ENCODE measurements at regions not wholly inside any gene's neighbourhood (a gene's known extent, or its start where the extent isn't known, plus 50 kb on each side); places are given as distances from the start of the nearest gene placed in this dataset.

DNA sequence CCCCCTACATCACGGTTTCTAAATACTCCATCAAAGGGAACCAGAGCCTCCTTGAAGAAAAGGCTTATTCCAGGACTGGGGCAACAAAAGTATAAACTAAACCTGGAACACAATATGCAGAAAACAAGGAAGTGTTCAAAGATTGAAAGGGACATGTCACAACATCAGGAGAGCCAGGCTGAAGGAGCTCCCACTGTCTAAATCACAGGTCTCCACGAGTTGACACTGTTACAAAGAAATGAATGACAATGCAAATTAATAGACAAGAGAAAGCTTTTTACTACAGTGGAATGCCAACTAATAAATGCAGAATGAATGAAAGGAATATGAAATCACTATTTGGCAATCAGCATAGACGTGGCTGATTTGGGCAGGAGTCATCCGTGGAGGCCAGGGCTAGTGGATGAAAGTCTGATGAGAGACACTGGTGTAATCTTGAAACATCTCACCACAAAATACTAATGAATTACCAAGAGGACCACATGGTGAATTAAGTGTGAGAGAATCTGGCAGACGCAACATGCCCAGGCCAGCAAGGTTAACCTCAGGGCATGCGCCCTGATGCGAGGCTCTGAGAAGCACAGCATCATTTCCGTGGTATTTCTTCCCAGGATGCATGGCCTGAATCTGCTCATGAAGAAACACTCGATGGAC, 123.8 kb upstream of the TJP1 start:
- DNase-seq = no peak

DNA sequence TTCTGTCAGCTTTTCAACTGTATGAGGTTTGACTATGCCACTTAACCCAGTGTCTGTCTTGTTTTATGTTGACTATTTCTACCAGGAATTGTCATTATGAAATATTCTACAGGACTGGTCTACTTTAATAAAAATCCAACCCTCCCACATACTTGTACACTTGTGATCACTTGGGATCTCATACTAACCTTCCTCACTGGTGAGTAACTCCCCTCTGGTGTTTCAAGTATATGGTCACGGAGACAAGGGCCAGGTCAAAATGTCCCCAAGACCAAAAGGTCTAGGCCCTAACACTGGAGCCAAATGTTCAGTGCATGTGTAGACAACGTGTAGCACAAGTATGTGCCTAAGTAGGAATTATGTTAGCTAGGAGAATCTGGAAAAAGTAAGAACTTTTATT, 122.7 kb upstream of the TJP1 start:
- no peak for DNase-seq

DNA sequence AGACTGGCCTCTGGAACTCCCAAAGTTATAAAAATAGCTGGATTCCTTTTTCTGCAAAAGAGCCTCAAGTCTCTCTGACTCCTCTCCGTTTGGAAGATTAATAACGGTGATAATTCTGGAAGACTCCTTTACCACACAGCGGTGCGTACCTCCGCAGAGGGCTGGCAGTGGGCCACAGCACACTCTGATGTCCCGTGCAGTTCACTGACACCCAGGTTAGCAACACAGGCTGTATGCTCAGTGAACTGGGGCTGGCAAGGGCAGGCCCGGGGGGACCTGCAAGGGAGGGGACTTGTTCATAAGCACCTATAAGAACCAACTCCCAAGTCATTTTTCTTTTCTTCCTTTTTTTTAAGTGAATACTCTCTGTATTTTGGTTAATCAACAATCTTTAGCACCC, 120.3 kb upstream of the TJP1 start:
- peak; percentile 27 for DNase-seq

DNA sequence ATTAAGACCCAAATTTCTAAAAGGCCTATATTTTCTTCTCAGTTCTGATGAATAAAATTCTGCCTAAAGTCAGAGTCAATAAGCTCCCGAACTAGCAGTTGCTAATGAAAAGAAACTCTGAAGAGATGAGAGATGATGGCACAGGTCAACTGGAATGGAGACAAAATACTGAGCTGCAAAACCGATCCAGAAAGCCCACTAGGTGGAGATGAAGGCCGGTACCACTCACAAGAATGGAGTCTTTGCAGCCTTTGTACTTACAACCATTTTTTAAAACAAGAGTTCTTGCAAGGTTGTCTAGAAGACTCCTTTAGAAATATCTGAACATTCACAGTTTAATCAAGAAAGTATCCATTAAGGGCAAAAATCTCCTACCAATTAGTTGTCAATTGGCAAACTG, 119.9 kb upstream of the TJP1 start:
- DNase-seq = peak; percentile 42

DNA sequence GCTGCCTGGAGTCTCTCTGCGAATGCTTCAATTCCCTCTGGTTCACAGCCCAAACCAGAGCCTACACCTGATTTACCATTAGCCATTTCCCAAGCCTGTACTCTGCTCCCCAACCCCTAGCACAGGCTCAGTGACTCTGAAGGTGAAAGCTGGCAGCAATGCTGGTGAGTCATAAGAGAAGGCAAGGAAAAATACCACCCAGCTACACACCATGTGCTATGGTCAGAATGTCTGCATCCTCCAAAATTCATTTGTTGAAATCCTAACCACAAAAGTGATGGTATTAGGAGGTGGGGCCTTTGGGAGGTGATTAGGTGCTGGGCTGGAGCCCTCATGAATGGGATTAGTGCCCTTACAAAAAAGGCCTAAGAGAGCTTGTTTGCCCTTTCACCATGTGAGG, 117.1 kb upstream of the TJP1 start:
- DNase-seq = no peak

DNA sequence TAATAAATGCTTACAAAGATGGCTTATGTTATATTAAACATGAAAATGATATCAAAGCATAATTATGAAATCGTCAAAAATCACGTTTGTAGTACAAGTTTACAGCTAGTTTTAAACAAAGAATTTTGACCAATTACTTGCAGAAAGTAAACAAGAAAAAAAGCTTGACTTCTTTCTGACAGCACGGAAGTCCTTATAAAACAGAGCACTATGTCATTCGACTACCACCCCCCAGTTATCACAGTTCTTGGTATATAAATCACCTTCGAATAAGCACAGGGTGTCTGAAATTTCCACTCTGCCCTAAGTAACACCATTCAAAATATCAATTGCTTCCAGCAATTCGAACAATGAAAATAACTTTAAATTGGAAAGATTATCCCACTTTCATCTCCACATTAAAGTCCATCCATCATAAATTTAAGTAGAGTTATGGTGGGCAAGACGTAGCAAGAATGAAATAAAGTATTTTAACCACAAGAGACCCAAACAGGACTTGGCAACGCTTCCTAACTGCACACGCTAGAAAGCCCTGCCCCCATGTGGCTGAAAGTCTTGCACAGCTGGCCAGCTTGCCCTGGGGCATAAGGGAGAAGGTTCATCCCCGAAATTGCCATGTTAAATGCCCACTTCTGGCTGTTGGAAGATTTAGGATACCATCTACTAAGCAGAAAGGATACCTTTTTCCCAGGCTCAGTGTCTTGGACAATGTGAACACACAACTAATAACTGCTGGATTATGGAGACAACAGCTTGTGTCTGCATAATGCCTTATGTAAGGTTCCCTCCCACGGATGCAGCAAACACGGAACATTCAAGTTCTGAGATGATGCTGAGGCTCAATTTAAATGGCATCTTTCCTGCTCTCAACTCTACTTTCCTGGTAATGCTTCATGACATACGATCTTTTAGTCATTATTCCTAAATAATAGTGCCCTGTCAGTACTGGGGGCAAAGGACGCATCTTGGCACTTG, 116.4 kb upstream of the TJP1 start:
- DNase-seq = no peak

DNA sequence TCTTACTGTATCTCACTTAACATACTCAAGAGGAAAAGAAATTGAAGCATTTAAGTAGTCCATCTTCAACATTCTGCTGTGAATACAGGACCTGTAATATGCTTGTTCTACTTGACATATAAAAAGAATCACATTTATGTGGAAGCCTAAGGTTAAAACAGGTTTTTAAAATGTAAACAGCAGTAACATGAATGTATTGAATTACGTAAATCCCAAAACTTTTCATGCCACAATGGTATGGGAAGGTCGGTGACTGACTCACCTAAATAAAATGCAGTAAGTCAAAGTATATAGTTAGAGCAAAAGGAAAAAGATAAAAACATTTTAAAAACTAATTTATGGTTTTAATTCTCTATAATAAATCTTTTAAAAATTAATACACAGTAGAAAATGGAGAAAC, 115.7 kb upstream of the TJP1 start:
- DNase-seq = no peak

DNA sequence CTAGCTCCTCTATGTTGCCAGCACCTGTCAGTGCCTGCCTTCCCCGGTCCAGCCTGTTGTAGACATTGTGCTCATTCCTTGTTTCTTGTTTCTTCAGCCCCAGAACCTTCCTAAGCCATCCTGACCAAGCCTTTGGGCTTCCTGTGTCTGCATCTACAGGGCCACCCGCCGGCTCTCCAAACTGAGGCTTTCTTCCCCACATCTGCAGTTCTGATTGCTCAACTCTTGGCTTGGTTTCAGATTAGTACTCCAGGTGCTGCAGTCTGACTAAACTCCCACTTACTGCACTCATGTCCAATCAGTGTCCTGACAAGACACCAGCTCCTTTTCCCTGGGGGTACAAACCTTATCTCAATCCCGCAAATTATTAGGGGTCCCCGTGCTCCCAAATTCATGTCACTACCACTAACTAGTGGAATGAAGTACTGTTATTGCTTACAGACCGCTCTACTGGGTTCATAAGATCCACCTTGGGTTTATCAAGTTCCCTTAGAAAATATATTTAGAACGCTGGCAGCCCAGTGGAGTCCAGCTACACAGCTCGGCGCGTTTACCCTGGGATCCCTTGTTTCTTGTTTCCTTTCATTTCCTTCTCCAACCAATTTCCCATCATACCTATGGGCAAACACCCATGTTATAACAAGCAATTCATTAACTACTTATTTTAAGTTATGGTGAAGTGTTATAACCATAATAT, 114.2 kb upstream of the TJP1 start:
- no peak for DNase-seq

DNA sequence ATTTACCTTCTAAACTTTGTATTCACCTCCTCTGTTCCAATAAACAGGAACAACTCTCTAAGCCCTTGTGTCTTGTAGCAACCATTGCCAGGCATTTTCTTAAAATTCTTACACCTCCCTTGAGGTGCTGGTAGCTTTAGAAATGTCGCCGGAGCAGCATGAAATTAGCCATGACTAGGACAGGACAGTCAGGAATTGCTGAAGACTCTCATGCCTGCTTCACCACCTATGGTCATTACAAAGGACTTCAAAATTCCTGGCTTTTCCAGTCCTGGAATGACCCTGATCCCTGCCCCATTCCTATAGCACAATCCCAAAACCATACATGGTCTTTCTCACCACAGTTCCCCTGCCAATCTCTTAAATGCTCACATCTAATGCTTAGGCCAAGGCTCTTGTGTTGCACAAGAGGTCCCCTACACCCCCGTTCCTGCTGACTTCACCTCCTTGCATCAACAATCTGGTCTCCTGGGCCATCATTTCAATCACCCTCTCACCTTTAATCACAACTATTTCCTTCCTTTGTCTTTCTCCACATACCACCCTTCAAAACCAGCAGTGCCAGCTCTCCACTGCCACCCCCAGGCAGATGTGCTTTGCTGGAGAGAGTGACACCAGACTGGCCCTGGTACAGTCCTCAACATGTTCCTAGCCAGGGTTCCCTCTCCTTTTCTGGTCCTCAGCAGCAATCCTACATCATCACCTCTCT, 113.2 kb upstream of the TJP1 start:
- DNase-seq = no peak

DNA sequence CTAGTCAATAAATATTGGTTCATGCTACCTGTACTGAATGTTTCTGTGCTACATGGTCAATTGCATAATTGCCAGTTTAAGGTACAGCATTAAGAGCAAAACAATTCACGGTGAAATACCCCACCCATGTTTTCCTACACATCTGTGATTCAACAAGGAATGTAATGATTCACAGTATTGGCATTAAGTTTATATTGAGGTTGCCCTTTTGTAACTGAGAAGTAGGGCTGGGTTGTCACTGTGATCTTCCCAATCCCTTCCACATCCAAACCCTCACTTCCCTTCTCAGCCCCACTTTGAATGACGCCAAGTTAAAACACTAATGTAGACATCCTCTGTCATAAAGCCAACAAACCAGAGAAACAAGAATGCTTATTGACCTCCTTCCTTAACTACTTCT, 112.0 kb upstream of the TJP1 start:
- no peak for DNase-seq

DNA sequence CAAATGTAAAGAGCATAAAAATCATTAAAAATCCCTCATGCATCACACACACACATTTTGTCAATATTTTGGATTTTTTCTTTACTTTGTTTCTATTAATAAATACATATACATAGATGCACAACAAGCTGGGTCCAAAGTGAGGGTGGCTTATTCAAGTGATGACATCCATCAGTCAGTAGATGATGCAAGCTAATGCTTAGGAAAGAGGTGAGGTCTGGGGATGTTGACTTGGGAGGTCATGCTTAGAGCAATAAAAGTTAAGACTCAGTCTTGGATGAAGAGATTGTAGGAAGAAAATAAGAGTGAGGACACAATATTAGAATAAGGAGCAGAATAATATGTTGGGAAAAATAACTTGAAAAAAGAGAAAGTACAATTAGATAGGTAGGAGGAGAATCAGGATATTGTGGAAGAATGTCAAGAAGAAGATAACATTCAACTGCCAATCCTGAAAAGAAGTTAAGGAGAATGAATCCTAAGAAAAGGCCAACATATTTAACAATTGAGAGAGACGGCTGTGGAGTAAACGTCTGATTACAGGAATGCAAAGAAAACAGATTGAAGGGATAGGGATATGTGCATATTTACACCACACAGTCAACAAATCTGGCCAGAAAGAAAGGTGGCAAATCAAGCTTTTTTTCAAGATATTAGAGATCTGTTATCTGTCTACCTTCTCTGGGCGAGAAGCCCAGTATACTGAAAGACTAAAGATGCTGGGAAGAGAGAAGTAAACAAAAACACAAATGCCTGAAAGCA, 111.0 kb upstream of the TJP1 start:
- no peak for DNase-seq

DNA sequence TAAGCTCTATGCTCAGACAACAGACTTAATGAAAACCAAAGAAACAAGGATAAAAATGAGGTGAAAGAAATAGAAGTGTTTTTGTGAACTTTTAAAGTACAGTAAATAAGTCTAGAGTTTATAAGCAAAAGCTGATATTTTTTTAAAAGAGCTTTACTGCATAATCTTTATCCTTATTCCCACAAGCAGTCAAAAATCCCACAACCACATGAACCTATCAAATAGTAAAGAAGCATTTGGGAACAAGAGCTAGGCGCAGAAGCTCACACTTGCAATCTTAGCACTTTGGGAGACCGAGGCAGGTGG, 103.8 kb upstream of the TJP1 start:
- no peak for DNase-seq

DNA sequence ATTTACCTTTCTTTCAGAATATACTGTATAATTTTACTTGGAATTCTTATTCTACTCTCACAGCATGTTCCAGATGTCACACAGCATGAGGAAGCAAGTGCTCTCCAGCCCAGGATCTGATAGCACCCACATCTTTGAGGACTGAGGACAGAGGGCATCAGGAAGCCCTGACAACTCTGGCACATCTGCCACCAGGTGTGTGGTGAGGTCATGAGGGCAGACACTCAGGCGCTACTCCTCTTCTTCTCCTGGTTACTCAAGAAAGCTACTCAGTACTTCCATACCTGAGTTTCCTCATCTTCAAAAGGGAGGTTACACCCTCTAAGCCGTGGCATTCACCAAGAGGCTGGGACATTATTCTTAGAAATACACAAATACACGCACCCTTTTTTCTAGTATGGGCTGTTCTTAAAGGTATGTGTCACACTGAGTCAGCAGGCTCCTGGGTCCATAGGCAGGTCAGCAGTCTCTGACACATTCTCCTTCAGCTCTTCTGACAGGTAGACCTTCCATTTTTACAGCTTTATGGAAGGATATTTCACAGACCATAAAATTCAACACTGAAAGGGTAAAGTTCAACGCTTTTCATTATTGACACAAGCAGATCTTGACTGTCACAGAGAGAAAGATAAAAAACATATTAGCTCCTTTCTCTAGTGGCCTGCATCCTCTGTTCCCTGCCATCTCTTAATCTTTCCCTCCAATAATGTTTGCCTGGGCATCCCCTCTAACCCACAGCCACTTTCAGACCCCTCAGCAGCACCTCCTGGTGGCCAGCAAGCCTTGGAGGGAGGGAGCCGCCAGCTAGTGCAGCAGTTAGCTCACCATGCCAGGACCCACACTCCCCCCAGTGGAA, 103.2 kb upstream of the TJP1 start:
- peak; percentile 73 for DNase-seq

DNA sequence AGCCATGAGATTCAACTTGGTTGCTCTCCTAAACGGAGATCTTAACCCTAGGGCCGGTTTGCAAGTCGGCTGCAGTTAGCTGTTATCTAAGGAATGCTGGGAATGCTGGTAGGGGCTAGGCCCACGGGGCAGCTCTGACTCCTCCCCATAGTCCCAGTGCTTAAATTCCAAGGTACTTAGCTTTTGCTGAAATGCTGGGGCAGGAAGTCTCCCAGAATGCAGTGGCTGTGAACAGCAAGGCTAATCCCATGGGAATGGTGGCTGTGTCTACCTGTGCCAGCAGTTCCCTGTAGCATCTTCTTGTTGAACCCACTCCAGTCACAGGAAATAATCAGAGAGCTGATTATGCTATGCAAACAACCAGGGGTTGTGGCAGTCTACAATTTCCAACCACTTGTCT, 102.5 kb upstream of the TJP1 start:
- DNase-seq = no peak

DNA sequence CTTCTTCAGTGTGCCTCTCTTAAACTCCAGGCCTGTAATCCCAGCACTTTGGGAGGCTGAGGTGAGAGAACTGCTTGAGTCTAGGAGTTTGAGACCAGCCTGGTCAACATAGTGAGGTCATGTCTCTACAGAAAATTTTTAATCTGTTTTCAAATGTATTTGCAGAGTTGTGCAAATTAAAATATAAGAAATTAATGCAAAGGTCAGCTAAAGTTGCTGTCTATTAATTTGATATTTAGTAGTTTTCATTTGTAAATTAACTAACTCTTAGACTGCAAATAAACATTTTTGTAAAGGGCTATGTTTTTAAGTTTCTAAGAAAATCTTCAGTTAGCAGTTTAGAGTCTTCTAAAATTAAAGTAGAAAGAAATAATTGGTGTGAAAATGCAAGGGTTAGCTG, 99.9 kb upstream of the TJP1 start:
- no peak for DNase-seq

DNA sequence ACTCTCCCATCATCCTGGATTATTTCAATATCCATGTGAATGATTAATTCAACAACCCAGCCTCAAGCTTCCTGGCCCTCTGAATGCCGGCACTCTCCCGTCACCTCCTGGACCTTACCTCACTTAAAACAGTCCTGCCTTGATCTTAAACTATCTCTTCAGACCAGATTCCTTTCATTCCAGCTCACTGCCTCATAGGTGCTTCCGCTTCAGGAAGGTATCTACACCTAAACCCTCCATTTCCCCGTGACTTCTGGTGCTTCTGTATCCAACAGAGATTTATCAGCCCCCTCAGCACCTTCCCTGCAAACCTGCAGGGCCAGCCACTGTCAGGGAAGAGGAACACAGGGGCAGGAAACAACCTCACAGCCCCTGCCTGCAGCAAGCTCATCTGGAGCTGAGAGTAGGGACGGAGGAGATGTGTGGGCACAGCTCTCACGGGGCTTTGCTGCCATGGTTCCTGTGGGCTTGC, 98.9 kb upstream of the TJP1 start:
- DNase-seq = no peak

DNA sequence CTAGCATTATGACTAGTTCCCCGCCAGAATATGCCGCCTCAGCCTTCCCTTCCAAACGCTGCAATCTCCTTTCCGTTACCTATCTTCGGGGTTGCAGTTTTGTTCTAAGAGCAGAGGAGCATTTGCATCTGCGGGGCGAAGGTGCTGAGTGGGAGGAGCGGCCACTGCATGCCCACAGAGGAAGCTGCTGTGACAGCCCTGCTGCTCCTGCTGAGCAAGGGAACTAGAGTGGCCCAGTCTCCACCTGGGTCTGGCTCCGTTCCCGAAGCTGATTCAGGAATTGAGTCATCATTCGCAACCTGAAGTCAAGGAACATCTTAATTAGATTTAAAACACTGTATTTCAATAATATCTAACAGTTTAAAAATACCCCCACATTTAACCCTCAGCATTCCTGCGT, 98.2 kb upstream of the TJP1 start:
- DNase-seq = no peak

DNA sequence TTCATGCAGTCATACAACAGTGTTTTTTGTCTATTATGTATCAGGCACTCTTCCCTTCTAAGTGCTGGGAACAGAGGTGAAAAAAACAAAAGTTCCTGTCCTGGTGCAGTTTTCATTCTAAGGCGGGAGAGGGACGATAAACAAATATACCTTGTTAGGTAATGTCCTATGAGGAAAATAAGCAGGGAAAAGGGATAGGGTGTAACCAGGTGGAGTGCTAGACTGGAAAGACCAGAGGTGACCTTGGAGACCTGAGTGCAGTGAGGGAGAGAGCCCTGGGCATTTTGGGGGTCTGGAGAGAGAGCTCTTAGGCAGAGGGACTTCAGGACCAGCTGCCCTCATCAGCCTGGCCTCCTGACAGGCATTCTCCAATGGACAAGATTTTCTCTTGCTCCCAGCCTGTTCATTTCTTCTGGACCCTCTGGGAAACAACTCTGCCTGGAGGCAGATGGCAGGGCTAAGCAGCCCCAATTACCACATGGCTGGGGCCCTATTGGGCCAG, 97.2 kb upstream of the TJP1 start:
- DNase-seq = no peak

DNA sequence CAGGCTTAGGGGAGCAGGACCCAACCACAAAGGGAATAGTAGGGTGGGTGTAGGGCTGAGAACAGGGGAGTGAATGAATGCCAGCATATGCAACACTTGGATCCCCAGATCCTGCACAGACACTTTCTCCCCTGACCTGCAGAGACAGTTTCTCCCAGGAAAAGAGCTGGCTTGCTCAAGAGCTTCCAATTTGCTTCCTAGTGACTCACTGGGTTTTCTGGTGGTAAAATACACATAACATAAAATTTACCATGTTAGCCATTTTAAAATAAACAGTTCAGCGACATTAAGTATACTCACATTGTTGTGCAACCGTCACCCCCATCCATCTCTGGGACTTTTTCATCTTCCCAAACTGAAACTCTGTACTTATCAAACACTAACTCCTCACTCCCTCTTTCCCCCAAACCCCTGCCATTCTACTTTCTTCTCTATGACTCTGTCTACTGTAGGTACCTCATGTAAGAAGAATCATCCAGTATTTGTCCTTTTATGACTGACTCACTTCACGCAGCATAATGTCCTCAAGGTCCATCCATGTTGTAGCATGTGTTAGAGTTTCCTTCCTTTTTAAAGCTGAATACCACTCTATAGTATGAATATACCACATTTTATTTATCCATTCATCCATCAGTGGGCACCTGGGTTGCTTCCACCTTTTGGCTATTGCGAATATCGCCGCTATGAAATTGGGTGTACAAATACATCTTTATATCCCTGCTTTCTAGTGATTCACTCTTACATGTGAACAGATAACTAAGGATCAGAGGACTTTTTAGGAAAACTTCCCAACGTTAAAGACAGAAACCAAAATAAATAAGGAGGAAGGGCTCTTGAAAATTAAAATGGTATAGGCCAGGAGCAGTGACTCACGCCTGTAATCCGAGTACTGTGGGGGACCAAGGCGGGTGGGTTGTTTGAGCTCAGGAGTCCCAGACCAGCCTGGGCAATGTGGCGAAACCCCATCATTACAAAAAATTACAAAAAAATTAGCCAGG, 95.6 kb upstream of the TJP1 start:
- no peak for DNase-seq

DNA sequence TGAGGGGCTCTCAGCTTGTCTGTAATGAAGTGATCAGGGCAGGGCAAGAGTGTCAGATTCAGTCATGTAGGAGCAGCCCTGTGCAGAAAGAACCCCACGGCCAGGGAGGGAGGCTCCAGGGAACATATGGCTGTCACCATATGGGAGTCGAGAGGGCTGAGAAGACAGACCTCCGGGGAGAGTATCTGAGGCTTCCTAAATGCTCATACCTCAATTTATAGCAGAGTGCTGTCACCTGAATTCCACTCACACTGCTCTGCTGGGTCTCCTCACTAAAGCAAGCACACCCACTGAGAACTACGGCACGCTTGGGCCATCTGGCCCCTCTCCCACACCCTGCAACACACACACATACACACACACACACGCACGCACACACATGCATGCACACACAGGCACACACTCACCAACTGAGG, 92.3 kb upstream of the TJP1 start:
- peak; percentile 65 for DNase-seq

Data from retina (tissue), 1 donor.